Suppressor macrophage treated with lipopolysaccharide for 1 hour (primary cell): ENCODE measurements at regions not wholly inside any gene's neighbourhood (a gene's known extent, or its start where the extent isn't known, plus 50 kb on each side); places are given as distances from the start of the nearest gene placed in this dataset.
A peak's percentile ranks its signal among the peaks of the same experiment; 100 is the strongest.

ENCODE experiments used
- DNase-seq, 3 donors: peaks; one replicate each; pipeline ENCODE4 v3.0.0-alpha.2; 2020 to 2022

- no peak for DNase-seq
These were observed 119.2 kb downstream of the VAPA start for GRCh38 chr18:10033016-10033399.

GRCh38 chr18:10035281-10035991, 121.6 kb downstream of the VAPA start:
- no peak for DNase-seq

DNA sequence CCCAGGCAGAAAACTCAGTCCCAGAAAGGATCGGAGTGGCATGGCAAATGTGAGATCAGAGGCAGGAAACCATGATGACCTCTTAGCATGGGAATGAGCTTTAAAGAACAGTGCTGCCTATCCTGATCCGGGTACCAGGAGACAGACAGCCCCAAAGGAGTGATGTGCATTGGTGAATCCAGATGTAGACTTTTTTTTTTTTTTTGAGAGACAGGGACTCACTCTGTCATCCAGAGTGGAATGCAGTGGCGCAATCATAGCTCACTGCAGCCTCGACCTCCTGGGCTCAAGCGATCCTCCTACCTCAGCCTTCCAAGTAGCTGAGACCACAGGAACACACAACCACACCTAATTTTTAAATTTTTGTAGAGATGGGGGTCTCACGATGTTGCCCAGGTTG, 122.7 kb downstream of the VAPA start:
- no peak for DNase-seq

DNA sequence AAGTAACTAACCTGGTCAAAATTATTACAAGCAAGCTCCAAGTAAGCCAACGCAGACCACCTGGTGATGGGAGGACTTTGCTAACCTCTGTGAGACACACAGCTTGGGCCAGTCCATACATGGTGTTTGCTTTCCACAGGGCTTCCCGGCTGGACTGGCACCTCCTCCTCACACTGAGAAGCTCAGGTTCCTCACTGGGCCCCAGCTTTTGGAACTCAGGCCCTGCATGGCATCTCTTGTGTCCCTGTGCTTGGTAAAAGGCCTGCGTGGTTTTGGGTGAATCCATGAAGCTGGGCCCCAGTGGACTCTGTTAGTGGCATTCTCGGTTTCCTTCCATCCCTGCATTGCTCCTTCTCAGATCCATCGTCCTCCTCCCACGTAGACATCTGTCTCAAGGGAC, 123.4 kb downstream of the VAPA start:
- no peak for DNase-seq

- peak in 1 of 3 donors; percentile 18 for DNase-seq
These were observed 124.5 kb downstream of the VAPA start for GRCh38 chr18:10038268-10038667.

DNA sequence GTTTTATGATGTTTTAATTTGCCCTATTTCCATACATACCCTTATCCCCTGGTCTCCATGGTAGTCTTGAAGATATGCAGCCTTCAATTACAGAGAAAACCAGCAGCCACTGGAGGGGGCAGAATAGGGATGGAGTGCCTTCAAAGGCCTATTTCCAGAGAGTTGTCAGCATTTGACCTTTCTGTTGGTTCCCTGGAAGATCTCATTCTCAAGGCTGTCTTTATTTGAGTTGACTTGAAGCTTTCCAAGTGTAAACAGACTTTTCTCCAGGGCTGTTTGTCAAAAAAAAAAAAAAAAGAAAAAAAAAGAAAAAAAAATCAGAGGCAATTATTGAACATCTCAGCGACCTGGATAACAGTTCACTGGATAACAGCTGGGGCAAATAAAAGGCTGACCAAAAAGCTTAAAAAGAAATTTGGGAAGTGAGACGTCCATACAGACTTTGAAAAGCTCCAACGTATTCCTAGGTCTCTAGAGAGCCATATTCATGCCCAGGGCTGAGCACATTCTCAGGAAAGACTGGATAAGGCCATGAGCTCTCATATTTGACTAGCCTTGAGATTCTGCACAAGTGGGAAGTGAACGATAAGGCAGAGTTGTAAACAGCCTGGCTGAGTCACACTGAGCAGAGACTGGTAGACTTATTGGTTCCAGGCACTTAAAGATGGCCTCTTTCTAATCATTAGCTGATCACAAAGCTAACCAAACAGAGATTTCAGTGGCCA, 126.6 kb downstream of the VAPA start:
- no peak for DNase-seq

DNA sequence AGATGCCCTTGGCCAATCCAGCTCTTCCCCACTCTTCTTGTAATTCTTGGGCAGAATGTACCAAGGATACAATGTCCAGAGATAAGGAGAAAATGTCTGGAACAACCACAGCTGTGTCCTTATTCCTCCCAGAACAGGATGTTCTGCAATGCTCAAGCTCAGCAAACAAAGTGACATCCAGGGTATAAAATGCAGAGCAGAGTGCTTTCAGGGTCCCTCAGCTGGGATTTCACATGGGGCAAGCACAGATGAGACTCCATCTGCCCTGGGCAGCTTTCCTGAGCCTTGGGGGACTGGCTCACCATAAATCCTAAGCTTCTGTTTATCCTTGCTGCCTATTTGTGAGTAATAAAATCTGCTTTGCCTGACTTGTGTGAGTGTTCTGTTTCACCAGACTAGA, 127.4 kb downstream of the VAPA start:
- no peak for DNase-seq

GRCh38 chr18:10042492-10042891, 128.7 kb downstream of the VAPA start:
- DNase-seq = no peak

DNA sequence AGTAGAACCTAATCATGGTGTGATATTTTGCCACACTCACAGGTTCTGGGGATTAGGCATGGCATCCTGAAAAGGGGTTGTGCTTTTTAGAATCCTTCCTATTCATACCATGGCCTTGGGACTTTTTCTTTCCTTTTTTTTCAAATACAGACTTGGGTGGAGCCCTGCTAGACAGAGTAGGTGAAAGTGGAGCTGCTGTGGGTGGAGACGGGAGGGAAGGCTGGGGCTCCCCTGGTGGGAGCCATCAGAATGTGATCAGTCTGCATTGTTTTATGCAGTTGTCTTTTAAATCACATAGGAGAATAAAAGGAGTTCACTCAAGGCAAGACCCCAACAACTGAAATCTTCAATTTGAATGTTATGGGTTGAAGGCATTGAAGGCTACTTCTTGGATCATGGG, 130.2 kb downstream of the VAPA start:
- no peak for DNase-seq

- DNase-seq = no peak
These were observed 131.6 kb downstream of the VAPA start for GRCh38 chr18:10045296-10045891.

- DNase-seq = no peak
These were observed 132.5 kb downstream of the VAPA start for GRCh38 chr18:10046178-10046807.

DNA sequence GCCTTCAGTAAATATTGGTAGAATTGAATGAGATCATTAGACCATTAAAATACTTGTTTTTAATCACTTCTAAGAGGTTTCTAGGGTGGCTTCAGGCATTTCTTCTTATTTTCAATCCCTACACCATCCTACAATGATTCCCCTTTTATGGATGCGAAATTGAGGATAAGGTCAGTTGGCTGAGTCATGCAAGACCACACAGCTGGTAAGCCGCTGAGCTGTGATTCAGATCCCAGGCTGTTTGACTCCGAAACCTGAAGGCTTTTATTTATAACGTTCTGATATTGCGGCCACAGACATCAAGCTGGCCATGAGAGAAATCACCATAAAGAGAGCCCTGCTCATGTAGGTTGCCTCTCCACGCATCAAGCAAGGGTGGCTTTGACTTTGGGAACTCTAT, 133.4 kb downstream of the VAPA start:
- no peak for DNase-seq

DNA sequence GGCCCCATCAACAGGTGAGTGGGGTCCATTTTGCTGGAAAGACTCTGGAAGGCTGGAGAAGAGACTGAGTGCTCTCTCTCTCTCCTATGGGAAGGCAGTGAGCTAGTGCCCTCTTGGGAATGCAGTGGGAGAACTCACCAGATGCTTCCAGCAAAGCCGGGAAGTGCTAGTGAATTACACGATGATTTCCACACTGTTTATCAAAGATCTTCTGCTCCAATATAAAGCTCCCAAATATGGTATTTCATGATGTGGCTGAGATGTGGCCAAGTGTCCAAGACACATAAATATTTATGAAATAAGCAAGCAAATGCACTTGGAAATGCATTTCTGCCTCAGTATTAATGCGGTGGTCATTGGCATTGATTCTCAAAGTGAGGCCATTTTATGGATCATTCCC, 135.9 kb downstream of the VAPA start:
- no peak for DNase-seq

- DNase-seq = peak in 2 of 3 donors; percentile 17 to 41
These were observed 137.1 kb downstream of the VAPA start for GRCh38 chr18:10050956-10051355.

DNA sequence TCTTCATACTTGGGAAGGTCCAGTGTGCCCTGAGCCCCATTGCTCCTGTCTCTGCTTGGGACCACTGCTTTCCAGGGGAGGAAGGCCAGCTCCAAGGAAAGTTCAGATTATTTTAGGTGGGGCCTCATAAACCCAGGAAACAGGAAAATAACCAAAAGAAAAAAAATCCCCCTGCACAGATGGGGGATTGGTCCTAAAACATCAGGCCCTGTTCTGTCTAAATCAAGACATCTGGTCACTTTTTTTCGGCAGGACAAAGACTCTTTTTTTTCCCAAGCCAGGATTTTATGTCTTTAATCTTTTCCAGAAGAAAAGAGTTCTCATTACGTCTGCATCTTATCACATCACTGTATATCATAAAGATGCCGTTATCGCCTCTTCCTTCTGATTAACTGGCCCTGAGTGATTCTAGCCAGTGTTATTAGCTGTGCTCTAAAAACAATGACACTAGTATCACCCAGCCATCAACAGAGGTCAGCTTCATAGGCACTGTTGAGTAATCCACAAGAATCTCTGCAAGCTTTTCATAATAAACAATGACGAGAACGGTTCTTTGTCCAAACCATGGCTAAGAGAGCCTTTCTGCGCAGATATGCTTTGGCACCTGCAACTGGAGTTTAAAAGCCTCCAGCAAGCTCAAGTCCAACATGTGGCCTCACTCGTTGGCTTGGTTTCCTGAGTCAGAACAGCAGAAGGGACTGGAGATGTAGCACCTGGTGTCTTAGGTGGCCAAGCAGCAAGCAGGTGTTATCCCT, 138.2 kb downstream of the VAPA start:
- DNase-seq = no peak

DNA sequence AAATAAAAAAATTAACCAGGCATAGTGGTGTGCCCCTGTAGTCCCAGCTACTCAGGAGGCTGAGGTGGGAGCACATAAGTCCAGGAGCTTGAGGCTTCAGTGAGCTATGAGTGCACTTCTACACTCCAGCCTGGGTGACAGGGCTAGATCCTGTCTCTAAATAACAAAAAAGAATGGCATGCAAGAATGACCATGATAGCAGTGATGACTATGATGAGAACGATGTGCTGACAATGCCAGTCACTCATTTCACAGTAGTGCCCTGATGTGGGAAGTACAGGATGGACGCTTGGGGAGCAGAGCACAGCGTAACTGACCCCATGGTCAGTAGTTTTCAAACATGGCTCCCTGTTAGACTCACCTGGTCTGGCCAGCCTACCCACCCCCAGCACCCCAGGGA, 139.1 kb downstream of the VAPA start:
- DNase-seq = no peak

GRCh38 chr18:10053861-10054260, 140.0 kb downstream of the VAPA start:
- no peak for DNase-seq

- no peak for DNase-seq
These were observed 140.6 kb downstream of the VAPA start for GRCh38 chr18:10054366-10054765.

DNA sequence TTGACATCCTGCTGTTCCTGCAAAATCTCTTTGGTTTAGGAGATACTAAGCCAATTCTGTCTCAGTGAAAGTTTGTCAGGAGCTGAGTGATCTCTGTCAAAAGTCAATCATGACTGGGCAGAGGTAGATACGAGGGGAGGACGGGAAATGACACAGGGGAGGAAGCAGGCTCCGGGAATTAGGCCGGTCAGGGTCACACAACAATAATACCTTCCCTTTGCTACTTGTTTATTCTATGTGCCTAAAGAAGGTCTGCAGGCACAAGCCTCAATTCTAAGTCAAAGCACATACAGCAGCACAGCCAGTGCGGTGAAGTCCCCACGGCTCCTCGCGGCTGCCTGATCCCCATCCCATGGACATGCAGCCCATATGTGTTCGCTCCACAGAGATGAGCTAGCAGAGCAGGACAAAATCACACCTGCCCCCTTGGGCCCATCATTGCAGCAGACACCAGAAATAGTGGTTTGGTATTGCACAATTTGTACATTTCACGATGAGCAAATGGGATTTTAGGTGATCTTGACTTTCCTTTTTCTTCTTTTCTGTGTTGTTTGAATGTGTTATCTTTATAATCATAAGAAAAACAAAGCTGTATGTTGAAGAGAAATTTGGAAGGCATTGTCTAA, 141.4 kb downstream of the VAPA start:
- peak; percentile 27 to 46 (median 43) for DNase-seq

GRCh38 chr18:10056506-10056905, 142.7 kb downstream of the VAPA start:
- DNase-seq = no peak

DNA sequence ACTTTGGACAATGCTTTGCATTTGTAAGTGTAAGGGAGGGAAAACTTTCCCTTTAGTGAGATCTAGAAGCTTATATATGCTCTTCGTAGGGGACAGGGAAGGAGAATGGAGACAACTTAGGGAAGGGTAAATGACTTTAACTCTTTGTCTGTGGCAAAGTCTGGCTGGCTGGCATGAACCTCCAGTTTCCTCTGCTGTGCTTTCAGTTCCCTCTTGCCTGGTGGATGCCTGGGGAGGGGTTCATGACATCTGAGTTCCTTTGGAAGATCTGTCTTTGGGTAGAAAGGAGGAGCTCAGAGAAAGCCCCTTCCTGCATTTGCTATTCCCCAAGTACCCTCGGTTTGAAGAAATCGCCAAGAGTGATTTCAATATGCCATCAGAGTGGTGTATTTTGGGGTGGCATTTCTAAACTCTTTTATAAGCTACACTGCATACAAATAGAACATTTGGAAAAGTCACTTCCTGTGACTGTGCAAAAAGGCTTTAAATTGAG, 143.6 kb downstream of the VAPA start:
- peak; percentile 65 to 76 (median 70) for DNase-seq
